ENCODE measurements at regions not wholly inside any gene's neighbourhood (a gene's known extent, or its start where the extent isn't known, plus 50 kb on each side); places are given as distances from the start of the nearest gene placed in this dataset.
"Not testable (repeated sequence)": the region's sequence is repeated elsewhere in the genome, so short reads cannot be mapped to it uniquely, and the experiment has no call there.

DNA sequence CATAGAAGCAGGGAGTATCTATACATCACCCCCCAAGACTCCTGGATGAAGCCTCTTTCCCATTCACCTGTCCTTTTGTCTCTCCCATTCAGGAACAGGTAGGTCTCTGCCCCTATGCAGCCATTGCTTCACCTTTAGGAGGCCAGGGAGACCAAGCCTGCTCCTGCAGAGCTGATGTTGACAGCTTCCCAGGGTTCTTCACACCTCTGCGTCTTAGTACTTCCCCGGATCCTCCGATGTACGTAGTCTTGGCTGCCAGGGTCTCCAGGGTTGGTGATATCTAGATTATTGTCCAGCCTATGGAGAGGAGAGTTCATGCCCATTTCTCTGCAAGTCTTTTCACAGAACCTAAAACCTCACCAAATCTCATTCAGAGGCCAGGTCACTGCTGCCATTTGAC, 365.7 kb upstream of the KLF6 start:
- Mint-ChIP-seq H3K4me3 (ENCODE audit: unreplicated experiment) (no peak overlapping the region), H3K27me3 (ENCODE audit: low read depth) (no peaks in the 10 kb centered on the region), H3K9me3 (ENCODE audit: low read depth) (no peaks in the 10 kb centered on the region), H3K4me1 (ENCODE audit: low read depth) (peaks cover 2% of the 10 kb centered on the region), H3K36me3 (ENCODE audit: low read depth) (no peaks in the 10 kb centered on the region), H3K27ac (ENCODE audit: unreplicated experiment) (no peak overlapping the region)
- DNase-seq (ENCODE audit: low spot score): no peak
- TF ChIP-seq CTCF (IDR thresholded peaks at IDR 0.05): no peak

DNA sequence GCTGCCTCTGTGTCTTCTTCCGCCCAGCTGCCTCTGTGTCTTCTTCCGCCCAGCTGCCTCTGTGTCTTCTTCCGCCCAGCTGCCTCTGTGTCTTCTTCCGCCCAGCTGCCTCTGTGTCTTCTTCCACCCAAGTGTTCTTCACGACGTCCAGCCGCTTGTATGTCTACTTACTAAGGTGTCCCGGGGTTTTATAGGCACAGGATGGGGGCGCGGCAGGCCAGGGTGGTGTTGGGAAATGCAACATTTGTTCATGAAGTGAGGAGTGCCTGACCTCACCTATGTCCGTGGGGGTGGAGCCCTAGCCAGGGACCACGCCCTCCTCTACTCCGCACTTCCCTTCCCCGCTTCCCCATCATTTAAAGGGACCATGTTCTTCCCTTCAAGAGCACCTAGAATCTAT, 364.5 kb upstream of the KLF6 start:
- H3K9me3 Mint-ChIP-seq (ENCODE audit: low read depth); DNase-seq (ENCODE audit: low spot score); H3K27me3 Mint-ChIP-seq (ENCODE audit: low read depth); H3K27ac Mint-ChIP-seq (ENCODE audit: unreplicated experiment); H3K4me3 Mint-ChIP-seq (ENCODE audit: unreplicated experiment); H3K4me1 Mint-ChIP-seq (ENCODE audit: low read depth); H3K36me3 Mint-ChIP-seq (ENCODE audit: low read depth): not testable (repeated sequence)

GRCh38 chr10:4147245-4147644, 362.2 kb upstream of the KLF6 start:
- DNase-seq (ENCODE audit: low spot score): no peak
- Mint-ChIP-seq H3K36me3 (ENCODE audit: low read depth) (no peaks in the 10 kb centered on the region), H3K27ac (ENCODE audit: unreplicated experiment) (no peak overlapping the region), H3K27me3 (ENCODE audit: low read depth) (no peaks in the 10 kb centered on the region), H3K4me3 (ENCODE audit: unreplicated experiment) (no peak overlapping the region), H3K4me1 (ENCODE audit: low read depth) (peaks cover 9% of the 10 kb centered on the region), H3K9me3 (ENCODE audit: low read depth) (peaks cover 2% of the 10 kb centered on the region)
- no peak for TF ChIP-seq CTCF (IDR thresholded peaks at IDR 0.05)

GRCh38 chr10:4144817-4145216, 359.8 kb upstream of the KLF6 start:
- TF ChIP-seq CTCF (IDR thresholded peaks at IDR 0.05): no peak
- peaks cover 7% of the 10 kb centered on the region for H3K4me1 Mint-ChIP-seq (ENCODE audit: low read depth)
- peaks cover 3% of the 10 kb centered on the region for H3K36me3 Mint-ChIP-seq (ENCODE audit: low read depth)
- H3K27ac Mint-ChIP-seq (ENCODE audit: unreplicated experiment): no peak overlapping the region
- H3K9me3 Mint-ChIP-seq (ENCODE audit: low read depth): peaks cover 15% of the 10 kb centered on the region
- H3K27me3 Mint-ChIP-seq (ENCODE audit: low read depth): no peaks in the 10 kb centered on the region
- H3K4me3 Mint-ChIP-seq (ENCODE audit: unreplicated experiment): no peak overlapping the region
- DNase-seq (ENCODE audit: low spot score): no peak

- TF ChIP-seq CTCF (IDR thresholded peaks at IDR 0.05): no peak
- Mint-ChIP-seq H3K4me1 (ENCODE audit: low read depth) (peaks cover 7% of the 10 kb centered on the region), H3K27ac (ENCODE audit: unreplicated experiment) (no peak overlapping the region), H3K4me3 (ENCODE audit: unreplicated experiment) (no peak overlapping the region), H3K36me3 (ENCODE audit: low read depth) (peaks cover 5% of the 10 kb centered on the region), H3K27me3 (ENCODE audit: low read depth) (no peaks in the 10 kb centered on the region), H3K9me3 (ENCODE audit: low read depth) (peaks cover 17% of the 10 kb centered on the region)
- DNase-seq (ENCODE audit: low spot score): no peak
Measured at GRCh38 chr10:4141471-4141870, 356.5 kb upstream of the KLF6 start.

- H3K36me3 Mint-ChIP-seq (ENCODE audit: low read depth): peaks cover 5% of the 10 kb centered on the region
- H3K27ac Mint-ChIP-seq (ENCODE audit: unreplicated experiment): no peak overlapping the region
- H3K9me3 Mint-ChIP-seq (ENCODE audit: low read depth): peaks cover 17% of the 10 kb centered on the region
- H3K27me3 Mint-ChIP-seq (ENCODE audit: low read depth): no peaks in the 10 kb centered on the region
- no peak for TF ChIP-seq CTCF (IDR thresholded peaks at IDR 0.05)
- no peak for DNase-seq (ENCODE audit: low spot score)
- H3K4me3 Mint-ChIP-seq (ENCODE audit: unreplicated experiment): no peak overlapping the region
- H3K4me1 Mint-ChIP-seq (ENCODE audit: low read depth): no peaks in the 10 kb centered on the region
Measured at GRCh38 chr10:4138146-4138721, 353.2 kb upstream of the KLF6 start.

Measured in chondrocyte (in vitro differentiated cells).